HG03045 (cell line): ENCODE measurements at regions not wholly inside any gene's neighbourhood (a gene's known extent, or its start where the extent isn't known, plus 50 kb on each side); places are given as distances from the start of the nearest gene placed in this dataset.
"Not testable (repeated sequence)": the region's sequence is repeated elsewhere in the genome, so short reads cannot be mapped to it uniquely, and the experiment has no call there.

Source experiments
- ATAC-seq: cut with Tn5 transposase; IDR thresholded peaks from one replicate; pipeline ENCODE4 v1.9.1; 2021; ENCODE audit warnings: mild to moderate bottlenecking, moderate library complexity; ENCODE audit not compliant: unreplicated experiment

DNA sequence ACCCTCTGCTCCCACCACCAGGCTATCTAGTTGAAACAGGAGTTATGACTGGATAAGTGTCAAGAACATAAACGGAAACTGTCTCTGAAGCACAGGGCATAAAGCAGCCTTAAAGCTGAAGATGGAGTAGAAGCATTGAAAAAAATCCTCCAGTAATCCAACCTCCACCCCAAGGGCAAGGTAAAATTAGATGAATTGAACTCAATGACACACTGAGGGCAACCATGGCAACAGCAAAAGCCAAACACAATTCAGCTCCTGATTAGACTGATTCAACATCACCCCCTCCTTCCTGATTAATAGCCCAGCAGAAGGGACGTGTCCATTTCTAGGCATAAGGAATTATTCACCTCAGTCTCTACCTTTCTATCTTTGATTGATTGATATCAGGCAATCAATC lies 183.2 kb upstream of the MAP3K1 start:
- ATAC-seq, result no peak

DNA sequence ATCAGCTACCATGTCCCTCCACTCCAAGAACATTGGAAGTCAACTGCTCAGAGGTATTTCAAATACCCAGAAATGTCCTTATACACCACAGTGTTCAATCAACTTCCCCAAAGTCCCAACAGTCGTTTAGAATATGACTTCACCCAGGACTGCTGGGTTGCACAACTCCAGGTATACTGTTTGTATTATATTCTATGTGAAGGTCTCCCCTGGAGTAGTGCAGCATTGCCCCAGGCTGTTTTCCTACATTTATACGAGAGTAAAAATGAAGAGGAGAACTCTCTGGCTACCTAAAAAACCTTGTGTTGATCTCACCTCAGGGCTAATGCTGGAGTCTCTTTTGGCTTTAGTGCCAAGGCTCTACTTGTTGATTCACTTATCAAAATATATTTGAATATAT lies 183.6 kb upstream of the MAP3K1 start:
- ATAC-seq, result no peak

DNA sequence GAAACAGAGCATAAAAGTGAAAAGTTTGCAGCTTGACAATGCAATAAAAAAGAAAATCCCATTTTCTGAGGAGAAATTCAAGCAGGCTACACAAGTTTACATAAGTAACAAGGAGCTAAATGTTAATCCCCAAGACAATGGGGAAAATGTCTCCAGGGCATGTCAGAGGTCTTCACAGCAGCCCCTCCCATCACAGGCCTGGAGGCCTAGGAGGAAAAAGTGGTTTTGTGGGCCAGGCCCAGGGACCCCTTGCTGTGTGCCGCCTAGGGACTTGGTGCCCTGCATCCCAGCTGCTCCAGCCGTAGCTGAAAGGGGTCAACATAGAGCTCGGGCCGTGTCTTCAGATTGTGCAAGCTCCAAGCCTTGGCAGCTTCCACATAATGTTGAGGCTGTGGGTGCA lies 186.7 kb upstream of the MAP3K1 start:
- not testable (repeated sequence) for ATAC-seq

DNA sequence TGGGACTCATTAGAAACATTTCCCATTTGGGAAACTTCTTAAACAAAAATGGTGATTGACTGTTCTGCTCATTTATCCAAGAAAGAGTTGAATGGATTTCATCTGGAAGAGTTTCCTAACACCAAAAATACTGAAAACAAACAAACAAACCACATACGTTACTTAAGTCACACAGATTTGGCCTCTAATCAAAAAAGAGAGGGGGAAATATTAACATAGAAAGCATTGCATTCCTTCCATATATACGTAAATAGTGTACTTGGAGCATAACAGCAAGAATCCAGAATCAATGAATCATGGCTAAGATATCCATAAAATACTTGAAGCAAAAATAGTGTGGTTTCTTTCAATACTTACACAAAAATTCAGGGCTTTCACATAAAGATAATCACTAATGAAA lies 189.8 kb upstream of the MAP3K1 start:
- ATAC-seq, result no peak

DNA sequence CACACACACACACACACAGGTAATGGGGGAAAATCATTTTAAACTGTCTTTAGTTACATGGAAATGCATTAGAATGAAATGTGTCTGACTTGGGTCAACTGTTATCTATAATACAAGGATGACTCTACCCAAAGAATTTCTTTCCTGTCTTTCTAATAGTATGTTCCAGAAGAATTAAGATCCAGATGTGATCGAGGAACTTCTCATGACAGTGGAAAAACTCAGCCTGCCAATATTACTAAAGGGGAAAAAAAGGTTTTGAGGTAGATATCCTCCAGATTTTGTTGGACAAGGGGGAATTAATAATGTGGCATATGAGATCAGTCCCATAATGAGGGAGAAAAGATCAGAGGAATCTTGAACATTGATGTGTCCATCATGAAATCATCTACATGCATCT lies 190.6 kb upstream of the MAP3K1 start:
- ATAC-seq, result no peak

DNA sequence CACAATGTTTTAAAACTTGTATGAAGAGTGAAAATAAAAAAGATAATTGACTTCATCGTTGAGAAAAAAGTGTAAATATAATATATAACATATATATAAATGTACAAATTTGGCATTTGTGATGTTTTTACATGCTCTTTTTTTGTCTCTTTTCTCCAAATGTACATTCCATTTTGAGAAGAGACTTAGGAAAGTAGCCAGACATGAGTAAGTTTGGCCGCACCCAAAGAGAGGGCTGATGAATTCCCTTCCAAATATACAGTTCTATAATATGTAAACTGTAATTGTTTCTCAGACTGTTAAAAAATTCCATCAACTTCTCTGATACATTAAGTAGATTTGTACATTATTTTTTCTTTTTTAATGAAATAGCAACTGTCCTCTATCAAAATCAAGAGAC lies 193.2 kb upstream of the MAP3K1 start:
- ATAC-seq, result no peak

DNA sequence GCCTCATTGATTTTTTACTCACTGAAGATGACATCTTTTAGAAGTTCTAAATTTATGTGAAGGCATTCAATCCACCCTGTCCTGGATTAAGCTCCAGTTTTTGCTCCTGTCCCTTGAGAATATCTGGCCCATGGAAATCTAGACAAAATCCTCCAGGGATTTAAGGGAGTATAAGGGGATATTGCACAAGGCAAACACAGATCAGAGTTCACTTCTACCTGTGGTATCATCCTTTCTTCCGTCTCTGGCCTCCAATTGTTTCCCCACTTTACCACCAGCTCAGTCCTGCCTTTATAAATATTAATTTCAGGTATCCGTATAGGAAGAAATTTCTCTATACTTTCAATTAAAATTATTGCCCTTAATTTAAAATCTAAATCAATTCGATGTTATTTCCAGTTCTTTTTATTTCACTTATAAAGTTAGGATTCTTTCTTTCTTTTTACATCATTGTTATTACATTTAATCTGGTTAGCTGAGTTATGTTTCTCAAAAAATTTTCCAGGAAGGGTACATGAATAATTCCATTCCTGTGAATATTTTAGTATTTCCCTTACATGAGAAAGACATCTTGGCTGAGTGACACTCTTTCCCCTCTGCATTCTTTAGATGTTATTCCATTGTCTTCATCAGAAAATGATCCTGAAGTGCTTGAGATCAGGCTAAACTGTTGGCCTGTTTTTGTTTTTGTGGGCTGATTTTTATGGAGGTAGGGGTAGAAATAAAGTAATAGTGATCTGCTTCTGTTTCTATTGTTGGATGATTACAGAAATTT lies 194.3 kb upstream of the MAP3K1 start:
- ATAC-seq, result no peak

DNA sequence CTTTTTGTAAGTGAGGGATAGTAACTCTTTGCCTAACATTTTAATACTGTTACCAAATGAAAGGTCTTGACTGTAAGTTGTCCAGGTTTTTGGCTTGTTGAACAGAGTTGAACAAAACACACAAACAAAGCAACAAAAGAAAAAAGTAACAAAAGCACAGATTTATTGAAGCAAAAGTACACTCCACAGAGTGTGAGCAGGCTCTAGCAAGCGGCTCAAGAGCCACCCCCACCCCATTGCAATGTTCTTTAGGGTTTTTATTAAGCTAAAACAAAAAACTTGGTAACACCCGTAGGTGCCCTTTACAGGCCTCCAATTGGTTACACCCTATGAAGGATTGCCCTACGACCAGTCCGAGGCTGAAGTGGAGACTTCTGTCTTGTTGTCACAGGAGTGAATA lies 197.4 kb upstream of the MAP3K1 start:
- ATAC-seq, result no peak

DNA sequence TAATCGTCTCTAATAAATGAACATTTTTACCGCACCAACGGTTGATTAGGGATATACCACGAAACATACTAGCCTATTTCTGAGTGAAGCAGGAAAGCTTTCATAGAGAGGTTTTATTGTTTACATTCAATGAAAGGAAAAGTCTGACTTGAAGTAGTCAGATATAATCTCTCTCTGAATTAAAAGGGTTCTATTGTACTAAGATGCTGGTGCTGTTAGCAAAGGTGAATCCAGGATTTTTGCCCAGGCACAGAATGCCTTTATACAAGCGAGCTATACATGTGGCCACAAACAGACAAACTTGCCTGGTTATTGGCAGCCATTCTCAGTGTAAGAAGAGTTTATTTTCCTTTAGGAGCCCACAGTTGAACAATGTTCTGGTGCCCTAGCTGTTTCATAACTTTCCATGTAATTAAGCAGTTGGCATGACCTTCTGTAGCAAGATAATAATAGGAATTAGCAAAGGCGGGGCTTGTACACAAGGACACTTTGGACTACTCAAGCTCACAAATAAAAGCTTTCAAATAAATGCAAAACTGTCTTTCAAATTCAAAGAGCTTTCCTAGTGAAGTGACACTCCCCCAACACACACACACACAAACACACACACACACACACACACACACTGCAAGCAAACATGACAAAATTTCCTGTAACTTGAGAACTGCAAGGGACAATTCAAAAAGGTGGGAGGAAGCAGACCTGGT lies 198.7 kb upstream of the MAP3K1 start:
- ATAC-seq, result no peak

DNA sequence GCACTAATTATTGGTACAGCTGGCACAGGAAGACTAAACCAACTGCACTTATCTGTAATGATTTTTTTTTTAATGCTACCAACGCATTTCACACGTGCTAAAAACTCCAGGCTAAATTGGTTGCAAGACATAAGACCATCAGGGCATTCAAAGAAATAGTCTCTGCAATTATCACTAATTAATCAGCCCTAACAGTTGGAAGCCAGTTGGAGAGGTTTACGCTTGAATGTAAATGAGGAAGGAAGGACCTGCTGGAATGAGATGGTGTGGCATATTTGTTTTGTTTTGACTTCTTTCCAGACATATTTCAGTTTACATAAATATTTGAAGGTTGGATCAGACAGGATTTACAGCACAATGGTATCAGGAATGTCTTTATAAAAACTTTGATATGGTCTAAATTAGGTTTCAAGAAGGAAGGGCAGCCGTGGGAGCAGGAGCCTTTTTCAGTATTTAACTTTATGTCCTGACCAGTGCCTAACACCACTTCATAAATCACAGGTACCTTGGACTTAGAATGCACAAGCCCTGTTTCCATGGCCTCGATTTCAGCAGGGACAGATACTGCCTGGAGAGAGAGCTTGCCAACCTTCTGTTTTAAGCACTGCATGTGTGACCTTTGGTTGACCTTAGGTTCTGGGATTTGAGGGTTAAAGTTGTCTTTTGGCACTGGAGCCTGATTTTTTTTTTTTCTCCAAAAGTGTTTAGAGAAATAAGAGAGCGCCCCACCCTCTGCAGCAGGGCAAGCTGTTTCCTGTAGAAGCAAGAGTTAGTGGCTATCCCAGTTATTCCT lies 199.8 kb upstream of the MAP3K1 start:
- ATAC-seq, result no peak

DNA sequence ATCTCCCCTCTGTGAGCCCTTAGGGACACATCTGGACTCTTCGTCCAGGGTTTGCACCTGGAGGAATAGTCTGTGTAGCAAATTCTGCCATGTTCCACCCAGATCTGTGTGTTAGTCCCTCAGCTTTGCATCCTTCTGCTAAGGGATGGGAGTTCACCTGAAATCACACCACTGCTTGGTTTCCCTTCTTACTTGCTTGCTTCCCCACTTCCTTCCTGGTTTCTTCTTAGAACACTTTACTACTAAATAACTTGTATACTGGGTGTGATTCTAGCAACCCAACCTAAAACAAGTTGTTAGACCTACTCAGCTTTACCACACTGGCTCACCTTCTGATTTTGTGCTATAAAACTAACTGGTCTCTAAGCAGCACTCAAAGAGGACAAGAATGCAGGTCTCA lies 202.6 kb upstream of the MAP3K1 start:
- no peak for ATAC-seq

DNA sequence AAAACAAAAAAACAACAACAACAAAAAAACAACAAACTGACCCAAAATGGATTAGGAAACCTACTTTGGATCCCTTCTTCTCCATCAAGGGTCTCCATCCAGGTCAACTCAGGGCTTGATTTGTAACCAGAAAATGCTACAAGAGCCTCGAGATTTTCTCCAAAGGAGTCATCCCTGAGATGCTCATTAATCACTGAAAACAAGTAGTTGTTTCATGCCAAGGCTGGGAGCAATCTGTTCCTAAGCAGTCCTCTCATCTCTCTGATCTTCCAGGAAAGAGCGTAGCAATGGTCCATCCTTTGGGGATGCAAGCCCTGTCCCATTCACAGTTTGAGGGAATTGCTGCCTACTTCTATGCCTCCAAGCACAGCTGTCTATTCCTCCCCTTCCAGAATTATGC lies 203.0 kb upstream of the MAP3K1 start:
- no peak for ATAC-seq

DNA sequence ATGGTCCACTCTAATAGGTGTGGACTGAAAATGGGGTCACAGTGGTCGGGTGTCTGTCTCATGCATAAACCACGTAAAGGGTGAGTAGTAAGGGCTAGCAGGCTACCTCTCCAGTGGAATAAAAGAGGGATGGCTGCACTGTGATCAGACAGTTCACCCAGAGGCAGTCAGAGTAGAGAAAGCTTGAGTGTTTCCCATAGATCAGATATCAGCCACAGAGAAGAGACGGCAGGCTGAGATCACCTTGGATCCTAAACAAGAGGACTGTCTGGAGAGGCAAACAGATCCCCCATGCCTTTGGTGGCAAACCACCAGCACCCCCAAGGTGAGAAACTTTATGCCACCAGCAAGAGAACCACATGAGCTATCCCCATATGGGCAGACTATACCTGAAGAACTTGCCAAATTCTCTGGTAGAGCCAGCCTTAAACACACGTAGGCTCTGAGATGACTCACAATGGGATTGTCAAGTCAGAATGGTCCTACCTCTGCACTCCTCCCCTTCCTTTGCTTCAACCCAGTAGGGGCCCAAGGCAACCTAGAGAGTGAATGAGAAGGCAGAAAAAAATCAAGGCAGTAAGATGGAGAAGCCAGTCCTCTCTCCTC lies 205.2 kb upstream of the MAP3K1 start:
- ATAC-seq, result no peak

DNA sequence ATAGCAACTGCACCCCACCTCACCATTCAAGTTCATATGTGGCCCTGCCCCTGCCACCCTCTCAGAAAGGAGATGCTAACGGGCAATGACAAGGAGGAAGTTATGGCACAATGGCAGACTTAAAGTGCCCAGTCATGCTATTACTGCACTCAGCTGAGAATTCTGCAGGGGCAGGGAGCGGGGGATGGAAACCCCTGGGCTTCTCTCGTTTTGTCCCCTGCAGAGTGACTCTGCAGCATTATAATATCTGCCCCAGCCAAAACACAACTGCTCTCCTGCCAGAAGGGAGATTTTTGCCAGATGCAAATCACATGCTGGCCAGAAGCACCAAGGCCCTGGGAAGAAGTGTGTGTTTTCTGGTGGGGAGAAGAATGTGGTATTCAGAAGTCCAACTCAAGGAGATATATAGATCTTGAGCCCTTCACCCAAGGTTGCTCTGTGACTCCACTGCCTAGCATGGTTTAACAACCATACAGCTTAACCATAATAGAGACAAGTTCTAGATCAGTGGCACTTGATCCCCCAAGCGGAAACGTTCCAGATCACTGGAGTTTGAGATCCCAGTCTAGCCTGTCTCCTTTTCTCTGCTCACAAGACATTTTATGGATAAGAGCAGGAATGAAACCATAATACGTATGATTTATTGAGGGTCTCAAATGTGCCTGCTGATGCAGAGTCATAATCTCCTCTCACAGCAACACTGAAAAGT lies 207.0 kb upstream of the MAP3K1 start:
- ATAC-seq, result no peak

DNA sequence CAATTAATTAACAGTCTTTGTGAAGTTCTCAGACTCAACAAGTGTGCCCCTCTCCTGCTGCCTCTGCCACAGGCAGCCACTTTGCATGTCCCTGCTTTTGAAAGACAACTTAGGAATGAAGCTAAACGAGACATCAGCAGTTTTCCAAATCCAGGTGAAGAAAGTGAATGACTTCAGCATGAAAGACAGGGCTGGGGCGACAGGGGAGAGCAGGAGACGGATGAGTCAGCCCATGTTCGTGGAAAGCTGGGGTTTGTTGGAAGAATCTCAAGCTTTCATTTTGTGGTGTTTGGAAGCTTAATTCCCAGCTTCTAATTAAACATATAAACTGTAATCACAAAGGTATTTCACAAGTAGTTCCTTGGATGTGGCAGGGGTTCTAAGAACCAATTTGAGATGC lies 207.8 kb upstream of the MAP3K1 start:
- no peak for ATAC-seq

DNA sequence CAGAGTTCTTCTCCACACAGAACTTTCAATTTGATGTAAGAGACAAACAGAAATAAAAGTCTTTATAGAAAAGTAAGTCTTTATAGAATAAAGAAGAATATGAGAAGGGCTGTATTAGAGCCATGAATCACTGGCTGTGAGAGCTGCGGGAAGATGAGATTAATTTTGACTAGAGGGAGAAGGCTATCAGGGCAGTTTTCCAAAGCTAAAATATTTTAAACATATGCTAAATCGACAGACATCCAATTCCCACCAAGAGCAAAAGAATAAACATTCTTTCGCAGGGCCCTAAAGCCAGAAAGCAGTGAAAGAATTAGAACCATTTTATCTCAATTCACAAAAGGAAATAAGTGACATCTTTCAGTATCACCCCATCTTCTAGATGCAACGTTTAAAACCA lies 208.3 kb upstream of the MAP3K1 start:
- no peak for ATAC-seq

DNA sequence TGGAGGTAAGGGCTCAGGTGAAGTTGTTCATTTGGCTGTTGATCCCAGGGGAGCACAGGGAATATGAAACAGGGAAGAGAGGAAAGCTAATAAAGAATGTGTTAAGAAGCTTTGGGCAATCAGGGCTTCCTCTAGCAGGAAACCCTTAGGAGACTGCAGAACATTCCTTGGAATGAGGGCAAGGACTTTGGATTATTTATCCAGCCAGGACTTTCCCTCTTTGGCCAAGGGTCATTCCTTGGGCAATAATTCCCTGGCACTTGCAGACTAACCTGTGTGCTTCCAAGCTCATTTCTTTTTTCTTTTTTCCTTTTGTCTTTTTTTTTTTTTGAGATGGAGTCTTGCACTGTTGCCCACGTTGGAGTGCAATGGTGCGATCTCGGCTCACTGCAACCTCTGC lies 209.2 kb upstream of the MAP3K1 start:
- ATAC-seq, result no peak

DNA sequence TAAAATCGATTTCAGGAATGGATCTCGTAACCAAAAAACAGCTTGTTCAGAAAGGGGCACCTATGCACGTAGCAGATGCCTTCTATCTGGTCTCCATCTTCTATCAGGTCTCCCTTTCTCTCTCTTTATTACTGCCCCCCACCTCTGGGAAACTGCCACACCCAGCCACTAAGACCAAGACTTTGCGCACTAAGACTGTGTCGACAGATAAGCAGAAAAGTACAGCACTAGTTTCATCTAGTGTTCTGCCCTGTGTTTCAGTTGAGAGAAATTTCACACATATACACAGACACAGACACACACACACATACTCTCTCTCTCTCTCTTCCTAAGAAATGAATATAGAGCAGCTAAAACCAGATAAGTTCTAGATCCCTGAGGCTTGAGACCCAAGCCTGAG lies 210.1 kb upstream of the MAP3K1 start:
- no peak for ATAC-seq

DNA sequence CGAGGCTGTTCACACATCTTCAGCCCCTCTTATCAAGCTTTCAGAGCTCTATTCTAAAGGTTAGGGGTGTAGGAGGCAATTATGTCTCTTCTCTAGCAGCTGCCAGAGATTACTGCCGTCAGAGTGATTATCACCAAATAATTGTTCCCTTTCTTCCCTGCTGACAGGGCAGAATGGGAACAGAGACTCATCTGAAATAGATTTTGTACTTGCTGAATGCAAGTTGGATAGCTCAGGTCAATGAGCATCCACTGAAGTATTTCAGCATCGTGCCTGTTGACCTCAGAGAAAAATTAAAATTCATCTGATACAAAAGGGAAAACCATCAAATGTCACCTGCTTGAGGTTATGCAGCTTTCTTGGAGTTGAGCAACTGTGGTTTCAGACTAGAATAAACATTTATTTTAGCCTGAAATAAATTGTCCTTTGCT lies 213.7 kb upstream of the MAP3K1 start:
- no peak for ATAC-seq

DNA sequence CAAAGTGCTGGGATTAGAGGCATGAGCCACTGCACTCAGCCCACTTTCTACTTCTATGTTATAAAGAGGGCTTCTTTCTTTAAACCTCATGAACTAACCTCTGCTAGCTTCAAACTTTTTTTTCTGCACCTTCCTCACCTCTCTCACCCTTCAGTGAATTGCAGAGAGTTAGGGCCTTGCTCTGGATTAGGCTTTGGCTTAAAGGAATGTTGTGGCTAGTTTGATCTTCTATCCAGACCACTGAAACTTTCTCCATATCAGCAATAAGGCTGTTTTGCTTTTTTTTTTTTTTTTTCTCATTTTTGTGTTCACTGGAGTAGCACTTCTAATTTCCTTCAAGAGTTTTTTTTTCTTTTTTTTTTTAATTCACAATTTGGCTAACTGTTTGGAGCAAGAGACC lies 216.4 kb upstream of the MAP3K1 start:
- ATAC-seq, result no peak

DNA sequence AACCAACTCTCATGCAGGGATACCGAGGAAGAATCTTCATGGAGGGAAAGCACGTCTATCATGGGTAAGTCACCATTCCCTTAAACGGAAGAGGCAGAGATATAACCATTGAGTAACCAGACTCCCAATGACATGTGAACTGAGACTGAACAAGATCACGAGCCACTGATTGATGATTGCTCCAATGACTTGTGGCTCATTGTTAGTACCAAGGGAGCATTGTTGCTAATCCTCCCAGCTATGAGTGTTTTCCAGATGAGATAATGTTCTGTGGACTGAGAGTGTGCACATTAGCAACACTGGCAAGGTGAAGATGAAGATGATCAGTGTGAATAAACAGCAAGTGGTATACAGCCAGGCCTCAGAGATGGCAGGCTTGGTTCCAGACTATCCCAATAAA lies 219.2 kb upstream of the MAP3K1 start:
- no peak for ATAC-seq
